ENCODE measurements at regions not wholly inside any gene's neighbourhood (a gene's known extent, or its start where the extent isn't known, plus 50 kb on each side); places are given as distances from the start of the nearest gene placed in this dataset.

DNA sequence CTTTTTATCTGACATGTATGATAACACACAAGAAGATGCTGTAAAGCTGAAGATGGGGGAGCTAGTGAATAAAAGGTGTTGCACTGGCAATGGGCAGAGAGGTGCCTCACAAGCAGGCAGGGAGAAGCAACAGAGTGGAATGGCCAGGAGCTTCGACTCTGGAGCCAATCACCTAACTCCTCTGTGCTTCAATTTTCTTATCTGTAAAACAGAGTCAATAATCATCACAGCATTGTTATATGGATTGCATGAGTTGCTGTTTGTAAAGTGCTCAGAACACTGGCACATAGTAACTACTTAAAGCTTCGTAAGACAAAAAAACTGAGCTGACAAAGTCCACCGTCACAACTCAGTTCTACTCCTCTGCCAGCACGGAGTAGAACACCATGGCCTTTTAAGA lies 254.2 kb upstream of the POM121L12 start:
- TF ChIP-seq, protein P1, sequence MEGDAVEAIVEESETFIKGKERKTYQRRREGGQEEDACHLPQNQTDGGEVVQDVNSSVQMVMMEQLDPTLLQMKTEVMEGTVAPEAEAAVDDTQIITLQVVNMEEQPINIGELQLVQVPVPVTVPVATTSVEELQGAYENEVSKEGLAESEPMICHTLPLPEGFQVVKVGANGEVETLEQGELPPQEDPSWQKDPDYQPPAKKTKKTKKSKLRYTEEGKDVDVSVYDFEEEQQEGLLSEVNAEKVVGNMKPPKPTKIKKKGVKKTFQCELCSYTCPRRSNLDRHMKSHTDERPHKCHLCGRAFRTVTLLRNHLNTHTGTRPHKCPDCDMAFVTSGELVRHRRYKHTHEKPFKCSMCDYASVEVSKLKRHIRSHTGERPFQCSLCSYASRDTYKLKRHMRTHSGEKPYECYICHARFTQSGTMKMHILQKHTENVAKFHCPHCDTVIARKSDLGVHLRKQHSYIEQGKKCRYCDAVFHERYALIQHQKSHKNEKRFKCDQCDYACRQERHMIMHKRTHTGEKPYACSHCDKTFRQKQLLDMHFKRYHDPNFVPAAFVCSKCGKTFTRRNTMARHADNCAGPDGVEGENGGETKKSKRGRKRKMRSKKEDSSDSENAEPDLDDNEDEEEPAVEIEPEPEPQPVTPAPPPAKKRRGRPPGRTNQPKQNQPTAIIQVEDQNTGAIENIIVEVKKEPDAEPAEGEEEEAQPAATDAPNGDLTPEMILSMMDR (conservative IDR thresholded peaks at IDR 0.05 in 1 of 2, IDR thresholded peaks at IDR 0.05 in 1 of 2; ENCODE audit: extremely low read depth in 1 of 2, insufficient read depth in 1 of 2, low read depth in 1 of 2, low read length in 2 of 2): no peak
- TF ChIP-seq EZH2 (IDR thresholded peaks at IDR 0.05; ENCODE audit: borderline replicate concordance, low read length): no peak

All from mammary epithelial cell (primary cell).